Right lobe of liver (tissue), 4 donors: ENCODE measurements at regions not wholly inside any gene's neighbourhood (a gene's known extent, or its start where the extent isn't known, plus 50 kb on each side); places are given as distances from the start of the nearest gene placed in this dataset.

Experiments used
- POLR2A ChIP-seq: fragments of 450-650 bp; IDR thresholded peaks from one replicate; pipeline ENCODE4 v1.6.1; 2017; ENCODE audit warnings: antibody characterized with exemption, mild to moderate bottlenecking
- TF ChIP-seq, protein P1 (sequence below), 4 donors: fragments of 200-600 bp in 3 of 4; fragments of 450-650 bp in 1 of 4; IDR thresholded peaks; one replicate each; pipeline versions ENCODE4 v1.5.1 to v1.8.0; 2016 to 2022; ENCODE audit warnings: antibody characterized with exemption in 4 of 4, mild to moderate bottlenecking in 2 of 4
- donor health status: DM: no; HTN: no; CAD: no.
- donor health status: DM: no; HTN: no; CAD: no.
- donor health status: DM: no; HTN: yes; CAD: no.

GRCh38 chr11:43067681-43068080, 244.1 kb upstream of the API5 start:
- TF ChIP-seq, protein P1, sequence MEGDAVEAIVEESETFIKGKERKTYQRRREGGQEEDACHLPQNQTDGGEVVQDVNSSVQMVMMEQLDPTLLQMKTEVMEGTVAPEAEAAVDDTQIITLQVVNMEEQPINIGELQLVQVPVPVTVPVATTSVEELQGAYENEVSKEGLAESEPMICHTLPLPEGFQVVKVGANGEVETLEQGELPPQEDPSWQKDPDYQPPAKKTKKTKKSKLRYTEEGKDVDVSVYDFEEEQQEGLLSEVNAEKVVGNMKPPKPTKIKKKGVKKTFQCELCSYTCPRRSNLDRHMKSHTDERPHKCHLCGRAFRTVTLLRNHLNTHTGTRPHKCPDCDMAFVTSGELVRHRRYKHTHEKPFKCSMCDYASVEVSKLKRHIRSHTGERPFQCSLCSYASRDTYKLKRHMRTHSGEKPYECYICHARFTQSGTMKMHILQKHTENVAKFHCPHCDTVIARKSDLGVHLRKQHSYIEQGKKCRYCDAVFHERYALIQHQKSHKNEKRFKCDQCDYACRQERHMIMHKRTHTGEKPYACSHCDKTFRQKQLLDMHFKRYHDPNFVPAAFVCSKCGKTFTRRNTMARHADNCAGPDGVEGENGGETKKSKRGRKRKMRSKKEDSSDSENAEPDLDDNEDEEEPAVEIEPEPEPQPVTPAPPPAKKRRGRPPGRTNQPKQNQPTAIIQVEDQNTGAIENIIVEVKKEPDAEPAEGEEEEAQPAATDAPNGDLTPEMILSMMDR (IDR thresholded peaks at IDR 0.05) = no peak
- no peak for TF ChIP-seq POLR2A
